ENCODE measurements at regions not wholly inside any gene's neighbourhood (a gene's known extent, or its start where the extent isn't known, plus 50 kb on each side); places are given as distances from the start of the nearest gene placed in this dataset.
"Not testable (repeated sequence)": the region's sequence is repeated elsewhere in the genome, so short reads cannot be mapped to it uniquely, and the experiment has no call there.

DNA sequence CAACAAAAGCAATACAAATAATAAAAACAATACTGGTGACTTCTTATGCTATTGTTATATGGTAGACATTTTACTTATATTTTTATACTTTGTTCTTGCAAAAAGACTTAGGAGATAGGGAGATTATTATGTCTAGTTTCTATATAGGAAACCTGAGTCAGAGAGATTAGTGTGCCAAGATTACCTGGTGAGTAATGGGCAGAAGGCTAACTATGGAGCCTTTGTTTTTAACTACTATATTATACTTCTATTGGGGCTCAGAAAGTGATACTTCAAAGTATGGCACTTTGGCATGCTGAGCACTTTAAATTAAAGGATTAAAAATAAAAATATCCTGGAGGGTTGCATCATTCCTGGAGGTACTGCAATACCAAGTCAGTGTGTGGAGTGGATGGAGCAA, 117.5 kb upstream of the CLINT1 start:
- DNase-seq (ENCODE audit: low read depth), result no peak

- no peak for DNase-seq (ENCODE audit: low read depth)
Measured at GRCh38 chr5:157972579-157972978, 113.6 kb upstream of the CLINT1 start.

DNA sequence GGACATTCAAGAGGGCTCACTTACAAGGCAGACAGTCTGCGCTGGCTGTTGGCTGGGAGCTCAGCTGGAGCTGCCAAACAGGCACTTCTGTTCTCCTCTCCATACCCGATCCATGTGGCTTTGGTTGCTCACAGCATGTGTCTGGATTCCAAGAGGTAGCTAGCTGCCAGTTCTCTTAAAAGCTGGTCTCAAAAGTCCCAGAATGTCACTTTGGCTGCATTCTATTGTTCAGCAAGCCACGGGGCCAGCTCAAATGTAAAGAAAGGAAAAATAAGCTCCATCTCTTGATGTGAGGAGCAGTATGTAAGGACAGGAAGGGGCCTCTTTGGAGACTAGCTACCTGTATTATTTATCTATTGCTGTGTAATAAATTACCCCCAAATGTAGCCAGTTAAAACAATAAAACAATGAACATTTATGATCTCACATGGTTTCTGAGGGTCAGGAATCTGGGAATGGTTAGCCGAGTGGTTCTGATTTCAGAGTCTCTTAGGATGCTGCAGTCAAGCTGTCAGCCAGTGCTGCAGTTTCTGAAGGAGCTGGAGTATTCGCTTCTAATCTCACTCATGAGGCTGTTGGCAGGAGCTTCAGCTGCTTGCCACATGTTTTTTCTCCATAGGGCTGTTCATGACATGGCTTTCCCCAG, 112.7 kb upstream of the CLINT1 start:
- no peak for DNase-seq (ENCODE audit: low read depth)

GRCh38 chr5:157968570-157968969, 109.6 kb upstream of the CLINT1 start:
- DNase-seq (ENCODE audit: low read depth), result not testable (repeated sequence)

- no peak for DNase-seq (ENCODE audit: low read depth)
Measured at GRCh38 chr5:157965989-157966388, 107.0 kb upstream of the CLINT1 start.

DNA sequence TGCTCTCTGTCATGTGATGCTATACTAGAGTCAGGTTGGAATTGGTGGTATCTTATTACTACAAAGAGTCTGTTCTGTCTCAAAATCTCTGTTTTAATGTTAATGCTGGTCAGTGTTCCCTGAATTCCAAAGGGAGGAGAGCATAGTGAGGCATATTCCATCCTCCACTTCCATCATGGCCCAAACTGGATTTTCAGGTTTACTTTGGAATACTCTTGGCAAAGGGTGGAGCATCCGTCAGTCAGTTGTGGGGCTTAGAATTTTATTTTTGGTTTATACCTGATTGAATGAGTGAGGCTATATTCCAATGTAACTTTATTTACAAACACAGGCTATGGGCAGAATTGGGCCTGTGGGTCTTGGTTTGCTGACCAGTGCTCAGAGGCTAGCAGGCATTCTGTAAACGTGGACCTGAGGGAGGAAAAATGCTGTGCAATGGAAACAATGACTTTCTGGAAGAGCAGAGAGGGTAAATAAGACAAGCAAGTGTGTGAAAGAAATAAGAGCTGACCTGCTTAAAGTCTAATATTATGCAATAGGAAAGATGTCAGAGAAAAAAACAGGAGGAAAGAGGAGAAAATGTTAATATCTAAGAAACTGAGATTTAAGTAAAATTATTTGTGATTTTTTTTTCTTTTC, 106.2 kb upstream of the CLINT1 start:
- no peak for DNase-seq (ENCODE audit: low read depth)

DNA sequence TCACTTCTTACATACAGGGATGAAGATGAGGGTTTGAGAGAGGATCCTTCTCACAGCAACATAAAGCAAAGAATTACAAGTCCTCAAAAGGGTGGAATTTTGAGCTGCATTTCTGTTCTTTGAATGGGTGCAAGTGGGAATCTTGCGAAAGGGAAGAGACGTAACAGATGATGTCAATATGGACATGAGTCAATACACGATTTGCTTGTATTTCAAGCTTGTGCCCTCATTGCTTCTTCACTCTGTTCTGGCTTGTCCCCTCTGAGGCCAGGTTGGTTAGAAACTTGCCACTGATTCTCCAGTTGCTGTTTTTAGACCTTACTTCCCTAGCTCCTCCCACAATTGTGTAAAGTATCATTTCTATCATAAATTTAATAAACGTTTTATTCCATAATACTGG, 104.8 kb upstream of the CLINT1 start:
- no peak for DNase-seq (ENCODE audit: low read depth)

DNA sequence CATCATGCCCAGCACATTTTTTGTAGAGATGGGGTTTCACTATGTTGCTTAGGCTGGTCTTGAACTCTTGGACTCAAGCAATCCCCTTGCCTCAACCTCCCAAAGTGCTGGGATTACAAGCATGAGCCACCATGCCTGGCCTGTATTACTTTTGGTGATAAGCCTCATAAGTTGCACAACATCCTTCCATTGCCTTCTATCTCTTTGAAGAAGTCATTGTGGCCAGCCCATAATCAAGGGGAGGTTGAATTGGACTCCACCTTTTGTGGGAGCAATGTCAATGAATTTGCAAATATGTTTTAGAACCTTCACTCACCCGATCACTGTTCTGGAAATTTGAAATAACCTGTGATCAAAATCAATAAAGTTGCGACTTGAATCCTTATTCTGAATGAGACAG, 104.3 kb upstream of the CLINT1 start:
- no peak for DNase-seq (ENCODE audit: low read depth)

GRCh38 chr5:157962686-157963085, 103.7 kb upstream of the CLINT1 start:
- not testable (repeated sequence) for DNase-seq (ENCODE audit: low read depth)

GRCh38 chr5:157961896-157962590, 103.1 kb upstream of the CLINT1 start:
- no peak for DNase-seq (ENCODE audit: low read depth)

- no peak for DNase-seq (ENCODE audit: low read depth)
Measured at GRCh38 chr5:157961176-157961575, 102.2 kb upstream of the CLINT1 start.

GRCh38 chr5:157959370-157959769, 100.4 kb upstream of the CLINT1 start:
- no peak for DNase-seq (ENCODE audit: low read depth)

GRCh38 chr5:157956271-157956885, 97.4 kb upstream of the CLINT1 start:
- no peak for DNase-seq (ENCODE audit: low read depth)

DNA sequence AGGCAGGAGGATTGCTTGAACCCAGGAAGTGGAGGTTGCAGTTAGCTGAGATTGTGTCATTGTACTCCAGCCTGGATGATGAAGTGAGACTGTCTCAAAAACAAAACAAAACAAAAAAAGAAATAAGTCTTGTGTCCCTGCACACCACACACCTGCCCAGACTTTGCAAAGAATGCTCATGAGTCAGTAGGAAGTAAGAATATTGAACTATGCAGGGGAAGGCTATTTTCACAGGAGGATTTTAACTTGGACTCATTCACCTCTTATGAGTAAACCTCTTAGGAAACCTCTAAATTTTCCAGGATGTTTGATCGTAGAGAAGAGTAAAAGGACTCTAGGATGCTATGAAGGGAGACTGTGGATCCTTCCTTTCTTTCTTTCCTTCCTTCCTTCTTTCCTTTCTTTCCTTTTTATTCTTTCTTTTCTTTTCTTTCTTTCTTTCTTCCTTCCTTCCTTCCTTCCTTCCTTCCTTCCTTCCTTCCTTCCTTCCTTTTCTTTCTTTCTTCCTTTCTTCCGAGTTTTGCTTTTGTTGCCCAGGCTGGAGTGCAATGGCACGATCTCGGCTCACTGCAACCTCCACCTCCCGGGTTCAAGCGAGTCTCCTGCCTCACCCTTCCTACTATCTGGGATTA, 96.7 kb upstream of the CLINT1 start:
- DNase-seq (ENCODE audit: low read depth), result no peak

GRCh38 chr5:157952374-157952685, 93.4 kb upstream of the CLINT1 start:
- no peak for DNase-seq (ENCODE audit: low read depth)

DNA sequence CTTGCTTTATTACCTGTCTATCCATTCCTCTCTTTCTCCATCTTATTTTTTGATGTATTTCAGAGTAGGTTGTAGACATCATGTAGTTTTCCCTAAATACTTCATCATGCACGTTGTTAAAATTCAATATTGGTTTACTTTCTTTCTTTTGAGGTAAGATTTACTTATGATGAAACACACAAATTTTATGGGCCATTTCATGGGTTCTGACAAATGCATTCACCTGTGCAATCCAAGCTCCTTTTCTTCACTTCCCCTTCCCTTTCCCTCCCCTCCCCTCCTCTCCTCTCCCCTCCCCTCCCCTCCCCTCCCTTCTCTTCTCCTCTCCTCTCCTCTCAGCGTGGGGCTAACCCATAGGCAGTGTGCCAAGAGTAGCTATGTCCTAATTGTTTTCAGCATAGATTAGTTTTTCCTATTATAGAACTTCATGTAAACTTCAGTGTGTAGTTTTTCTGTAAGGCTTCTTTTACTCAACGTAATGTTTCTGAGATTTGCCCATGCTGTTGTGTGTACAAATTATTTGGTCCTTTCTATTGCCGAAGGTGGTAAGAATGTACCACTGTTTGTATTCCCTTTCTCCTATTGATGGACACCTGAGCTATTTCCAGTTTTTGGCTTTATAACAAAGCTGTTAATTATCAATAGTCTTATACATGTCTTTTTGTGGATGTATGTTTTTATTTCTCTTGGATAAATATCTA, 92.9 kb upstream of the CLINT1 start:
- DNase-seq (ENCODE audit: low read depth), result no peak

DNA sequence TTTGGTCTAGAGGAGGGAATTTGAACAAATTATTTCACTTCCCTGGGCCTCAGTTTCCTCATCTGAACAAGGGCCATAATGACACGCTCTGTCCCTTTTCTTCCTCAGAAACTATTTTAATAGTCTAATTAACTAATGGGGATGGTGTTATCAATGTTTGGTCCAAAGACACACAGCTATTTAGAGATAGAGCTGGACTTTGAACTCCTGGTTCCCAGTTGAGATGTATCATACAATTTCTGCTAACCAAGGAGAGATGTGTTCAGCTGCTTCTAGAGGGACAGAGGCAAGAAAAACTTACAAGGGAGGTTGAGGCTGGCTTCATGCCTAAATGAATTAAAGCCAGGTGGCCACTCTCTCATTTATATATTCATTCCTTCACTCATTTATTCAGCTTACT, 90.6 kb upstream of the CLINT1 start:
- DNase-seq (ENCODE audit: low read depth), result no peak

DNA sequence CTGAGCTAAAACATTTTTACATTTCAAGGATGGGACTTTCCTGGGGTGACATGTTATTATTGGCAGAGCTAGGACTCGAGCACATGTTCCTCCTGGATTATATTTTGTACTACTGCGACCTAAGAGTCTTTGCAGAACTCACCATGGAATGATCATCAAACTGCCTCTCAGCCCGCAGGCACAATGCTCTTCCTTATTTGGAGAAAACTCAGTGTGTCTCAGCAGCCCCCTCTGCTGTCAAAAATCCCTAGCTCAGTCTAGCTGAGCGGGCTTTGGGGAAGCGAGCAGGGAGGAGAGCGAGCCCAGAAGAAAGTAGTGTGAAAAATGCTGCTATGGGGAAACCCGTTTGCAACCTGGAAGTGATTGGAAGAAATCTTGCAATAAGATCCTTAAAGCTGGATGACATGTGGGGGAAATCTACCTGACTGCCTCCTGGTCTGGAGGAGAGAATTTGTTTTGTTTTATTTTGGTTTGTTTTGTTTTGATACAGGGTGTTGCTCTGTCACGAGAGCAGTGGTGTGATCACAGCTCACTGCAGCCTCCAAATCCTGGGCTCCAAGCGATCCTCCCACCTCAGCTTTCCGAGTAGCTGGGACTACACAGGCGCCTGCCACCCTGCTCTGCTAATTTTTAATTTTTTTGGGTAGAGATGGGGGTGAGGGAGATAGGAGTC, 89.9 kb upstream of the CLINT1 start:
- peak; percentile 91 for DNase-seq (ENCODE audit: low read depth)

GRCh38 chr5:157947156-157947555, 88.2 kb upstream of the CLINT1 start:
- no peak for DNase-seq (ENCODE audit: low read depth)

GRCh38 chr5:157945822-157946221, 86.9 kb upstream of the CLINT1 start:
- not testable (repeated sequence) for DNase-seq (ENCODE audit: low read depth)

GRCh38 chr5:157944938-157945337, 86.0 kb upstream of the CLINT1 start:
- DNase-seq (ENCODE audit: low read depth), result no peak

All from stromal cell of bone marrow (primary cell).